H7 (cell line): ENCODE measurements at regions not wholly inside any gene's neighbourhood (a gene's known extent, or its start where the extent isn't known, plus 50 kb on each side); places are given as distances from the start of the nearest gene placed in this dataset.

Source experiments
- DNase-seq: peaks from one replicate; pipeline ENCODE4 v3.0.0; 2012
- H3K27me3 ChIP-seq: 2 replicates; pipeline ENCODE4 v1.6.0; 2011; ENCODE audit warnings: mild to moderate bottlenecking, low read length; ENCODE audit not compliant: control insufficient read depth, insufficient read depth
- H3K36me3 ChIP-seq: replicated peaks from 2 replicates; pipeline ENCODE4 v1.5.1; 2011; ENCODE audit warnings: low read length; ENCODE audit not compliant: control insufficient read depth, insufficient read depth
- H3K4me3 ChIP-seq: 2 replicates; pipeline ENCODE4 v1.5.1; 2011; ENCODE audit warnings: low read depth, mild to moderate bottlenecking, control low read depth, low read length, moderate library complexity; ENCODE audit not compliant: insufficient read depth

- no peak for DNase-seq
- Histone ChIP-seq H3K27me3 (no peaks in the 10 kb centered on the region), H3K4me3 (no peak overlapping the region), H3K36me3 (no peaks in the 10 kb centered on the region)
Observed at GRCh38 chr20:10137032-10137431, 81.6 kb upstream of the SNAP25 start.

- Histone ChIP-seq H3K27me3 (no peaks in the 10 kb centered on the region), H3K36me3 (no peaks in the 10 kb centered on the region), H3K4me3 (no peak overlapping the region)
- no peak for DNase-seq
Observed at GRCh38 chr20:10137533-10137932, 81.1 kb upstream of the SNAP25 start.

GRCh38 chr20:10157549-10157948 is 61.1 kb upstream of the SNAP25 start:
- no peak overlapping the region for H3K4me3 ChIP-seq
- no peaks in the 10 kb centered on the region for H3K27me3 ChIP-seq
- H3K36me3 ChIP-seq = no peaks in the 10 kb centered on the region
- no peak for DNase-seq

GRCh38 chr20:10167040-10167439 is 51.6 kb upstream of the SNAP25 start:
- no peak for DNase-seq
- H3K4me3 ChIP-seq = no peak overlapping the region
- peaks cover 2% of the 10 kb centered on the region; the same call in 1 of the 2 replicates for H3K27me3 ChIP-seq
- no peaks in the 10 kb centered on the region for H3K36me3 ChIP-seq

DNA sequence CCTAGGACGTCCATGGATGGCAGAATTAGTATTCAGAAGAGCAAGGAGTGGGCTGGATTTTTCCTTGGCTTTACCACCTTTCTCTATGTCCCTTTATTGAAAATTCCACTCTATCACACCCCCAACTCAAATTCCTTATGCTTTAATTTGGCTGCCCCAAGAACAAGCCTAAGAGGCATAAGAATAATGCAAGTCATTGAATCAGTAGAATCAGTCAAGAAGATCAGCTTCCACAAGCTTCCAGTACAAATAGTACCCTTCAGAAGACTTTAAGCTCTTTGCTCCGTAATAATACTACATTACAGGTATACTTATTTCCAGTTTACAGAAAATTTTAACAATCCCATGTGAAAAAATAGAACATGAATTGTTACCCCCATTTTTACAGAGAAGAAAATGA is 51.0 kb upstream of the SNAP25 start:
- H3K27me3 ChIP-seq = peaks cover 4% of the 10 kb centered on the region; the same call in 1 of the 2 replicates
- DNase-seq = no peak

More for the DNA sequence above, 51.0 kb upstream of the SNAP25 start:
- no peak overlapping the region for H3K4me3 ChIP-seq
- no peaks in the 10 kb centered on the region for H3K36me3 ChIP-seq
